ENCODE measurements at regions not wholly inside any gene's neighbourhood (a gene's known extent, or its start where the extent isn't known, plus 50 kb on each side); places are given as distances from the start of the nearest gene placed in this dataset.

- DNase-seq (ENCODE audit: low read depth) = no peak
Observed at GRCh38 chr12:127680516-127680915, 586.5 kb upstream of the TMEM132C start.

DNA sequence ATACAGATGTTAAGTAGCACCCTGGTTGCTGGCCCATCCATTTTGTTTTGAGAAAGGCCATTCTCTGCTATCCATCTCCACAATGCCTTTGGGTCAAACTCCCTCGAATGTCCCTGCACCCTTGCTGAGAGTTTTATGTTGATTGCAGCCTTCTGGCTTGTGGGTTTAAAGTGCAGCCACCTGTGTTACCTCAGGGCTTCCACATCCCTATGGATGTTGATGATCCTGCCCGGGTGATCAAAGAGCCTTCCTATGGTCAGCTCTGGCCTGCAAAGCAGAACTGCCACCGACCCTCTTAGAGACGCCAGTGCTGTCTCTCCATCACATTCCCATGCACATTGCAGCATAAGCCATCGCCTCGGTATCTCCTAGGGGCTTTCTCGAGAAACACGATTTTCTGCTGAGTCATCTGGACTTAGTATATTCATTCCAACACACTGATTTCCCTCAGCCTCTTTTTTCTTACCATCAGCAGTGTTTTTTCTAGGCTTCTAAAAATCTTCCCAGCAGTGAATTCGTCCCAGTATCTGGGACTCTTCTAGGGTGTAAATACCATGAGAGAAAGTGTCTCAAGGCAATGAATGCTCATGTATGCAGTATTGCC lies 585.7 kb upstream of the TMEM132C start:
- DNase-seq (ENCODE audit: low read depth) = no peak

DNA sequence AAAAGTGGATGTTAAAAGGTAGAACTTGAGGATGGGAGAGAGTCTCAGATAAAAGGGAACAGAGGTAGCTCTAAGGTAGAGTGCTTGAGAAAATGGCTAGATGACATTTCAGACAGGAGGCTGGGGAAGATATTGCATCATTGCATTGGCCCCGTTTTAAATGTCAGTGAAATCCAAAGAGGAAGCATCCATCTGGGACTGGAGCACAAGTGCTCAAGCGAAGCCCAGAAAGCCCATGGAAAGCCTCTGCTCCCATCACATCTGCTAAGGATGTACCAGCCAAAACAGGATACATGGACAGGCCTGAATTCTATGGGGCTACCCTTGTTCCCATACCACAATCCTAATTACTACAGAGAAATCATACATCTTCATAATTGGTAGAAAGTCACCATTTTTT lies 581.5 kb upstream of the TMEM132C start:
- DNase-seq (ENCODE audit: low read depth) = no peak

DNA sequence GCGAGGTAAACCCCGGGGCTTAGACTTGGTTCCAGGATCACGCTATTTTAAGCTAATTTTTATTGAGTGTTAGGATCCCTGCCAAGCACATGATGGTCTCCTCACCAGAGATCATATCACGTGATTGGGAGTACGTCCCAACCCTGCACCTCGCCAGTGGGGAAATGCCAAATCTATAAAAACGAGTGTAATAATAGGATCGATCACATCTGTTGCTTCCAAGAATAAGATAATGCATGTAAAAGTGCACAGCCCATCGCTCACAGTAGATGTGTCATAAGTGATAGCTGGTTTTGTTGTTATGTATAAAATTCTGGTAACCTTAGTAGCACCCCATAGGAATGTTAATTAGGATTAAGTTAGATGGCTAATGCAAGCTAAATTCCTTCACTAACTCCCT lies 581.0 kb upstream of the TMEM132C start:
- DNase-seq (ENCODE audit: low read depth) = no peak

GRCh38 chr12:127687181-127687580 lies 579.8 kb upstream of the TMEM132C start:
- no peak for DNase-seq (ENCODE audit: low read depth)

DNA sequence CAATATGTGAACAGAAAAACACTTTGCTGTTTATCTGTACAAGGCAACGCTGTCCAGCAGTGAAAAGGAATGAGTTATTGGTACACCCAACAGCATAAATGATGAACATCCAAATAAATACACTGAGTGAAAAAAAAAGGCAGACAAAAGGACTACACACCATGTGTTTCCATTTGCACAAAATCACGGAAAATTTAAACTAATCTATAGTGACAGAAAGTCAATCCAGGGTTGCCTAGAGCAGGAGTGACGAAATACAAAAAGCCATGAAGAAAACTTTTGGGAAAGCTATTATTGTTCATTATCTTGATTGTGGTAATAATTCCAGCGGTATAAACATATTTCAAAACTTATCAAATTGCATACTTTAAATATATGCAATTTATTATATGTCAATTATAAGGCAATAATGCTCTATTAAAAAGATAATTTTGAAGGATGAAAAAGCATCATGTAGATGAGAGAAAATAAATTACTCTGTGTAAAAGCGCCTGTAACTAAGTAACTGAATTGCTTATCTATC lies 578.0 kb upstream of the TMEM132C start:
- no peak for DNase-seq (ENCODE audit: low read depth)

DNA sequence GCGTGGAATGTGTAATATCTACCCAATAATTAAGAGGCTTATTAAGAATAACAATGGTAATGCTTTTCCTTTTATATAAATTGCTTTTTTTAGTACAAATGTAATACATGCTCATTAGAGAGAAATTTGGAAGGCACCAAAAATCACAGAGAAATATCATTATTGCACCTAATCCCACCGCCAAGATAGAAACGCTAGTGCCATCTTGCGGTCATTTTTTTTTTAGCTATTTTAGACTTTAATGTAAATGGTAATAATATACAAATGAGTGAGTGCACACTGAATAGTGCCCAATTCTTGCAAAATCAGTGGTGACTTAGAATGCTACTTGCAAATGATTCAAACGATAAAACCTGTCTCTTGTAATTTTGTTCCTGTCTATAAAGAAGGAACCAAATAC lies 576.8 kb upstream of the TMEM132C start:
- no peak for DNase-seq (ENCODE audit: low read depth)

DNA sequence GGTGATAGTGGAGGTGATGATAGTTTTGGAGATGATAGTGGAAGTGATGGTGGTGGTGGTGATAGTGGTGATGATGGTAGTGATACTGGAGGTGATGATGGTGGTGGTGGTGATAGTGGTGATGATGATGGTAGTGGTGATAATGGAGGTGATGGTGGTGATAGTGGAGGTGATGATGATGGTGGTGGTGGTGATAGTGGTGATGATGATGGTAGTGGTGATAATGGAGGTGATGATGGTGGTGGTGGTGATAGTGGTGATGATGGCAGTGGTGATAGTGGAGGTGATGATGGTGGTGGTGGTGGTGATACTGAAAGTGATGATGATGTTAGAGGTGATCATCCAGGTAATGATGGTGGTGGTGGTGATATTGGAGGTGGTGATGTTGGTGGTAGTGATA lies 570.0 kb upstream of the TMEM132C start:
- no peak for DNase-seq (ENCODE audit: low read depth)

DNA sequence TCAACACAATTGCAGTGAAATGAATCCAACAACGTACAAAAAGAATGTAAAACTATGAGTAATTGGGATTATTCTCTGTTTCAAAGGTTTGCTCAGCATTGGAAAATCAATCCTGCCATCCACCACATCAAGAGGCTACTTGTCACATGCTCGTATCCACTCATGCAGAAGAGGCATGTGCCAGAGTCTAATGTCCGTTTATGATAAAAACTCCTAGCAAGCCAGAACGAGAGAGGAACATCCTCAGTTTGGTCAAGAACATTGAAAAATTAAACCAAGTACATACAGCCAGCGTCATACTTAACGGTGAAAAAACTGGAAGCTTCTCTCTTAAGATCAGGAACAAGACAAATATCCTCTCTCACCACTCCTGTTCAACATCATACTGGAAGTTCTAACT lies 563.9 kb upstream of the TMEM132C start:
- no peak for DNase-seq (ENCODE audit: low read depth)

DNA sequence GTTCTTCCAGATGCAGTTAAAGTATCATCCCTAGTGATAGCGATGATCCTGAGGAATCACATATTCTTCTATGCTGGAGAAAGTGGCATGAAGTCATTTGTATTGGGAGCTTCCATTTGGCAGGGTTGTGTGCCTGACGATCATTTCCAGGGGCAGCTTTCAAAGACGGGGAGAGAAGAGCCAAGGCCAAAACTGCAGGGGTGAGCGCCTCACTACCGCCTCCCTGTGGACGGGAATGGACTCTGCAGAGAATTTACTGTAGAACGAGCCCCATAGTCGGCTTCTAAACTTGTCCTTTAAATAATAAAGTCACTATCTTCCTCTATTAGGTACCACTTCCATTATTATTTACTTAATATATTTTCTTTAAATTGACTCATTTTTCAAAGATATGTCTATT lies 555.9 kb upstream of the TMEM132C start:
- DNase-seq (ENCODE audit: low read depth) = no peak

DNA sequence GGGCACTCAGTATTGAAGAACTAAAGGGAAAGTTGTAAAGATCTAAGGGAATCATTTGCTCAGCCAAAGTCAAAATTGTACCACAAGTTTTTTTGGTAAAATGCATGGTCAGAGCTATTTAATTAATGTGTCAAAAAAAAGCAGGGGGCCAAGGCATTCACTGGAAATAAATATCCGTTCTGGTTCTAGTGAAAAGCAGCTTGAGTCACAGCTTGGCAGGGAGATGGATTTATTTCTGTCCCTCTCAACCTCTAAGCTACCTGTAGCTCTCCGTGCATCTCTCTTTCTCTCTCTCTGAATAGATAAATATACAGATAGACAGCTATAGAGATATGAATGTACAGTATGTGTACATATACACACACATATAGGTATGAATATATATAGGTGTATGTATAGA lies 554.4 kb upstream of the TMEM132C start:
- no peak for DNase-seq (ENCODE audit: low read depth)

DNA sequence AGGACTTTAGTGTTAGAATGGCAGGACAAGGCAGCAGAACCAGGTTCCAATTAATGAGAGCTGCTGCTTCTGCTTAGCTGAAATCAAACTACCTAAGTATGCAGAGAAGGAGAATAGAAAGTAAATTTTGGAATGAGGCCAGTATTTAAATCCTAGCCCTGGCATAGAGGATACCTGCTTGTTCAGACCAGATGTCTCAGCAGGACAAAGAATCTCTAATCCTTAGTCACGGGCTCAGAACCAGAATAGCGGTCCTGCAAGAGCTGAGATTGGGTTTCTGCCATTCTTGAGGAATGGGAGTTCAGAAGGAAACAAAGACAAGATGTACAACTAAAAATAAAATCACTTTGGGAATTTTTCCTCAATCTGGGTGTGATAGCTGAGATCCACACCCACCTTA lies 550.8 kb upstream of the TMEM132C start:
- DNase-seq (ENCODE audit: low read depth) = no peak

DNA sequence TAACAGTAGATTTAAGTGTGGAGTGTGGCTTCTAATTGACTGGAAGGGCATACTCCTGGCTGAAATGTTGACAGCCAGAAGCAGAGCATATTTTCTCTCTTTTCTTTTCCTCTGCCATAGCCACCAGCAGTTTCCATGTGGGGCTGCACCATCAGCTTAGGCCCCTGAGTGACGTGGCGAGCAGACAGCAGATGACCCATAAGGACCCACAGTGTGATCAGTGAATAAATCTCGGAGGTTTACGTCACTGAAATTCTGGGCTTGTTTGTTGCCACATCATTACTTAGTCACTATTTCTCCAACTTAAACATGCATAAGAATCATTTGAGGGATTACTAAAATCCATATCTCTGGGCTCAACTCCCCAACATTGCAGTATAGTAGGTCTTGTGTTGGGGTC lies 549.7 kb upstream of the TMEM132C start:
- no peak for DNase-seq (ENCODE audit: low read depth)

GRCh38 chr12:127720334-127720733 lies 546.6 kb upstream of the TMEM132C start:
- DNase-seq (ENCODE audit: low read depth) = no peak

- DNase-seq (ENCODE audit: low read depth) = no peak
Observed at GRCh38 chr12:127722611-127723010, 544.4 kb upstream of the TMEM132C start.

DNA sequence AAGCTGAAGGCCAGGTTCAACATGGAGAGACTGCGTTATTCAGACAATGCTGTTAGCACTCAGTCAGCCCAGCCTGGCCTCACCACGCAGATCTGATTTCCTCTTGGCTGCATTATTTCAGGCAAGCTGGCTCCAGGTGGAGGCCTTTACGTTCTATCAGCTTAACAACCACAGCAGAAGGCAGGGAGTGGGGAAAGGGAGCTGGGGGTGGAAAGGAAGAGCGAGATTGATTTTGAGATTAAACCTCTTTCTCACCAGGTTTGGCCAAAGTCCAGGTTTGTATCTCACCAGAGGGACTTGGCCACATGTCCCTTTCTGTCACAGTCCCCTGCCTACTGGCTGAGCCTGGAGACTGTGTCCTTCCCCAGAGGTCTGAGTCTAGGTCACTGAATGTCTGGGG lies 543.7 kb upstream of the TMEM132C start:
- no peak for DNase-seq (ENCODE audit: low read depth)

DNA sequence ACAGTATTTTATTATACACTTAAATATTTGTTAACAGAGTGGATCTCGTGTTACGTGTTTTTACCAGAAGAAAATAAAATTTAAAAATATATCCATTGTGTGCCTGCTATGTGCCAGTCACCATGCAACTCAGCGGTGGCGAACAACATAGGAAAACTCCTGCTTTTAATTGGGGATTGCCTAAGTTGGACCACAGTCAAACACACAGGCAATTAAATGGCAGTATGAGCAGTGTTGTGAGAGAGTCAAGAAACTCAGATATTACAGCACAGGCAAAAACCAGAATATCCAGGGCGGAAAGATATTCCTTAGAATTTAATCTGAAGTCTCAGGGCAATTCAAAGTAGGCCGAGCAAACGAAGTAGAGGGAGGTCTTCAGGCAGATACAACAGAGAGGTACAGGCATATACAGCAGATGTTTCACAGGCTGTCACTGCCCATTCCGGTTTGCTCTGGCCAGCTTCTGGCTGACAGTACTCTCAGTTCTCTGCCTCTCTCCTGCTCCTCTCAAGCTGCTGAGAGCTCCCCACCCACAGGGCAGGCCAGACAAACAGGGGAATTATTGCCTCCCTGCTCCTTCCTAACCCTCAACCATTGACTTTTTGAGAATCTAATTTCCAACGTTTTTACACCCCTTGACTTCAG lies 540.2 kb upstream of the TMEM132C start:
- DNase-seq (ENCODE audit: low read depth) = no peak

DNA sequence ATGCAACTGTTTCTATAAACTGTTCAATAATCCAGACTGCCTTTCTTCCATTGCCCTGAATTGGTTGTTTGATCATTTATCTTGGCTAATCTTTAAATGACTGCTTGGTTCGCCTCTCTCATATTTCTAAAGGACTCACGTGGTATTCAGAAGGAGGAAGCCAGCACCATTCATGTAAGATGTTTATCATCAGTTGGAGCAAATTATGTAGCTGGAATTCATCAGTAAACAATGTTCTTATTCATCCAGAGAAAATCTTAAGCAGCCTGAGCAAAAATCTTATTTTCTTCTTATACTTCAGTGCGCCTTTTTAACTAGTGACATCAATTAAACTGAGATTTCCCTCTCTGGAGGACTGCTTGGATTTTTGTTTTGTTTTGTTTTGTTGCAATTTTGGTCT lies 538.7 kb upstream of the TMEM132C start:
- DNase-seq (ENCODE audit: low read depth) = no peak

- no peak for DNase-seq (ENCODE audit: low read depth)
Observed at GRCh38 chr12:127728729-127729128, 538.2 kb upstream of the TMEM132C start.

DNA sequence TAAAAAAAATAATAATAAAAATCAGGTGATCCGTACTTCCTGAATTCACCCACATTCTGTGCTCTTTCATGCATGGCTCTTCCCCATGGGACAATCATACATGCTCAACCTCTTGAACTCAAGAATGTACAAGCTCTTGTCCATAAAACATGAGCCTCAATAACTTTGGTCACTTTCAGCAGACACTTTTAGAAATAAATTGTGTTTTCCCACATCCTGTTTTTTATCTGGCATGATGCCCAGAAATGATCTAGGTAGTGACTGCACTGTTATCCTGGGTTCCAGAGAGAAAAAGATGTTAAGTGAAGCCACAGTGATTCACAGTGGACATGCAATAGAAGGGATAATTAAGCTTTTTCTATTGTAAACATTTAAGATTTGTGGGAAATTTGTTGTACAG lies 537.6 kb upstream of the TMEM132C start:
- DNase-seq (ENCODE audit: low read depth) = no peak

DNA sequence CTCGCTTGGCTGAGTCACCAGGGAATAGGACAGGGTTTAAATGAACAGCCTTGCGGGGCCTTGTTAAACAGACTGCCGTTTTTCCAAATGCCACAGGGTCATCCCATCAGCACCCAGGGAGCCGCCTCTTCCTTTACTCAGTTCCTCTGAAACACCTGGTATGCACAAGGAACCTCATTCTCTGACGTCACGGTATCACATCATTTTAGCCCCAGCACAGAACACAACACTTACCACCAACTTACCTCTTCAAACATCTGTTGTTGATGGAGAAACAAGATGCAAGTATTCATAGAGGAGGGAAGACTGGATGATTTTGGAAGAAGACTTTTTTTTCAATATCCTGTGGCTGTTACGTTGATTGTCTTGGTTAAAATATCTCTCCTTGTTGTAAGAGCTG lies 535.3 kb upstream of the TMEM132C start:
- no peak for DNase-seq (ENCODE audit: low read depth)

- DNase-seq (ENCODE audit: low read depth) = no peak
Observed at GRCh38 chr12:127742231-127742630, 524.7 kb upstream of the TMEM132C start.

DNA sequence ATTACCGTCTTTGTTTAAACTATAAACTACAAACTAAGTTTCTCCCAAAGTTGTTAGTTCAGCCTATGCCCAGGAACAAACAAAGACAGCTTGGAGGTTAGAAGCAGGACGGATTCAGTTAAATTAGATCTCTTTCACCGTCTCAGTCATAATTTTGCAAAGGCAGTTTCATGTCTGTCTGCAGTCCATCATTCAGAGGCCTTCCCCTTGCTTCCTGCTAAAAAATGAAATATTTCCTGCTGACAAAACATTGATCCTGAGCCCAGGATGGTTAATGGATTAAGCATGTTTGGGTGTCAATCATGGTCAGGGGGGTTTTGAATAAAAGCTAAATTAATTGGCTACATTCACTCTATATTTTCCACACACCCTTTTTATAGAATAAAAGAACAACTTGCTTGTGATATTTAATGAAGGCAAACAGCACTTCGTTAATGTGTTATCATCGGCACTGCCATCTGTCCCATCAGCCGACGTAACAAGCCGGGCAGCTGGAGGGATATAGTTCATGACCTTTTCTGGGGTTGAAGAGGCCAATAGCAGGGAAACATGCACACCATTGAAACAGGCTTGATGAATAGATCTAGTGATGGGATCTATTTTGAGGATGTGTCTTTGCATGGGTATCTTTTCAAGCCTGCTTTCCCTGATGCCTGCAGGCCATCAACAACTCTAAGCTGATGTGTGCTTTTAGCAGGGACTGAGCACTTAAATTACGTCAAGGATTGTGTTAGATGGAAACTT lies 521.3 kb upstream of the TMEM132C start:
- DNase-seq (ENCODE audit: low read depth) = no peak

Measured in activated T-cell treated with anti-CD3 and anti-CD28 coated beads for 1 hour (primary cell).